HG03575 (cell line): ENCODE measurements at regions not wholly inside any gene's neighbourhood (a gene's known extent, or its start where the extent isn't known, plus 50 kb on each side); places are given as distances from the start of the nearest gene placed in this dataset.

Experiments used
- ATAC-seq: cut with Tn5 transposase; IDR thresholded peaks from one replicate; pipeline ENCODE4 v1.9.1; 2021; ENCODE audit not compliant: unreplicated experiment, insufficient number of reproducible peaks, low FRiP score; ENCODE audit errors: extremely low read depth

GRCh38 chr10:21061982-21062381 lies 164.9 kb upstream of the NEBL start:
- no peak for ATAC-seq

GRCh38 chr10:21061184-21061583 lies 164.1 kb upstream of the NEBL start:
- ATAC-seq: no peak

- no peak for ATAC-seq
Observed at GRCh38 chr10:21060626-21061025, 163.5 kb upstream of the NEBL start.

- no peak for ATAC-seq
Observed at GRCh38 chr10:21057989-21058388, 160.9 kb upstream of the NEBL start.

GRCh38 chr10:21057436-21057835 lies 160.3 kb upstream of the NEBL start:
- no peak for ATAC-seq

GRCh38 chr10:21056461-21056860 lies 159.3 kb upstream of the NEBL start:
- ATAC-seq: no peak

GRCh38 chr10:21055339-21056135 lies 158.4 kb upstream of the NEBL start:
- ATAC-seq: no peak

GRCh38 chr10:21053953-21054690 lies 157.0 kb upstream of the NEBL start:
- no peak for ATAC-seq

GRCh38 chr10:21052709-21053104 lies 155.6 kb upstream of the NEBL start:
- no peak for ATAC-seq

GRCh38 chr10:21052072-21052708 lies 155.1 kb upstream of the NEBL start:
- no peak for ATAC-seq

- ATAC-seq: no peak
Observed at GRCh38 chr10:21049482-21049881, 152.4 kb upstream of the NEBL start.

GRCh38 chr10:21048068-21048467 lies 151.0 kb upstream of the NEBL start:
- ATAC-seq: no peak

- ATAC-seq: no peak
Observed at GRCh38 chr10:21047511-21047910, 150.4 kb upstream of the NEBL start.

- ATAC-seq: no peak
Observed at GRCh38 chr10:21047096-21047495, 150.0 kb upstream of the NEBL start.

- ATAC-seq: no peak
Observed at GRCh38 chr10:21043044-21043443, 145.9 kb upstream of the NEBL start.

GRCh38 chr10:21042536-21042935 lies 145.4 kb upstream of the NEBL start:
- ATAC-seq: no peak

- no peak for ATAC-seq
Observed at GRCh38 chr10:21041763-21042458, 144.8 kb upstream of the NEBL start.

GRCh38 chr10:21039721-21040120 lies 142.6 kb upstream of the NEBL start:
- no peak for ATAC-seq

- ATAC-seq: no peak
Observed at GRCh38 chr10:21036757-21037156, 139.6 kb upstream of the NEBL start.
